Mesendoderm (in vitro differentiated cells): ENCODE measurements at regions not wholly inside any gene's neighbourhood (a gene's known extent, or its start where the extent isn't known, plus 50 kb on each side); places are given as distances from the start of the nearest gene placed in this dataset.

Source experiments
- DNase-seq: peaks from one replicate; pipeline ENCODE4 v3.0.0; 2013
- H2AK5ac ChIP-seq: 2 replicates; pipeline ENCODE4 v1.6.1; 2013; ENCODE audit warnings: low read length, inconsistent platforms
- H2BK120ac ChIP-seq: 2 replicates; pipeline ENCODE4 v1.6.1; 2013; ENCODE audit warnings: low read depth, mild to moderate bottlenecking, low read length, moderate library complexity, mixed read lengths
- H2BK15ac ChIP-seq: replicated peaks from 2 replicates; pipeline ENCODE4 v1.6.1; 2013; ENCODE audit warnings: low read depth, mild to moderate bottlenecking, moderate library complexity
- H2BK5ac ChIP-seq: 2 replicates; pipeline ENCODE4 v1.6.1; 2013; ENCODE audit warnings: low read length, inconsistent platforms
- H3K18ac ChIP-seq: 2 replicates; pipeline ENCODE4 v1.6.1; 2013; ENCODE audit warnings: mild to moderate bottlenecking, low read length, mixed read lengths
- H3K23ac ChIP-seq: one replicate; pipeline ENCODE4 v1.6.1; 2013; ENCODE audit warnings: low read length
- H3K27ac ChIP-seq: 2 replicates; pipeline ENCODE4 v1.5.1; 2013; ENCODE audit warnings: low read depth, mild to moderate bottlenecking, inconsistent platforms, low read length, moderate library complexity
- H3K27me3 ChIP-seq: 2 replicates; pipeline ENCODE4 v1.6.1; 2013; ENCODE audit warnings: low read length, control low read depth, mild to moderate bottlenecking, inconsistent platforms; ENCODE audit not compliant: insufficient read depth, poor library complexity
- H3K36me3 ChIP-seq: 2 replicates; pipeline ENCODE4 v1.6.1; 2013; ENCODE audit warnings: low read length, inconsistent platforms; ENCODE audit not compliant: control insufficient read depth, insufficient read depth
- H3K4ac ChIP-seq: one replicate; pipeline ENCODE4 v1.6.1; 2013; ENCODE audit warnings: low read depth, mild to moderate bottlenecking, low read length, moderate library complexity
- H3K4me1 ChIP-seq: 2 replicates; pipeline ENCODE4 v1.6.1; 2013; ENCODE audit warnings: low read depth, low read length, inconsistent platforms; ENCODE audit not compliant: control insufficient read depth
- H3K4me2 ChIP-seq: 2 replicates; pipeline ENCODE4 v1.6.1; 2013; ENCODE audit warnings: low read length
- H3K4me3 ChIP-seq: 2 replicates; pipeline ENCODE4 v1.5.1; 2013; ENCODE audit warnings: mild to moderate bottlenecking, low read length
- H3K56ac ChIP-seq: one replicate; pipeline ENCODE4 v1.6.1; 2013; ENCODE audit warnings: low read length
- H3K79me1 ChIP-seq: 2 replicates; pipeline ENCODE4 v1.6.1; 2013; ENCODE audit warnings: low read length, inconsistent platforms
- H3K79me2 ChIP-seq: 2 replicates; pipeline ENCODE4 v1.6.1; 2013; ENCODE audit warnings: mild to moderate bottlenecking, low read length; ENCODE audit not compliant: control insufficient read depth, insufficient read depth
- H3K9ac ChIP-seq: 2 replicates; pipeline ENCODE4 v1.6.1; 2013; ENCODE audit warnings: low read length, inconsistent platforms
- H4K5ac ChIP-seq: one replicate; pipeline ENCODE4 v1.6.1; 2013; ENCODE audit warnings: low read length
- H4K8ac ChIP-seq: one replicate; pipeline ENCODE4 v1.6.1; 2013; ENCODE audit warnings: low read depth, mild to moderate bottlenecking, control low read depth, low read length, moderate library complexity
- WGBS: extraction: QIAGEN DNeasy Blood & Tissue Kit; methylation state at CpG from one replicate; pipeline ENCODE4 v1.1.7; 2013; ENCODE audit warnings: low lambda C conversion rate, missing lambda C conversion rate; ENCODE audit not compliant: insufficient coverage; ENCODE audit errors: extremely low coverage; 5-methylcytosine and 5-hydroxymethylcytosine counted together

DNA sequence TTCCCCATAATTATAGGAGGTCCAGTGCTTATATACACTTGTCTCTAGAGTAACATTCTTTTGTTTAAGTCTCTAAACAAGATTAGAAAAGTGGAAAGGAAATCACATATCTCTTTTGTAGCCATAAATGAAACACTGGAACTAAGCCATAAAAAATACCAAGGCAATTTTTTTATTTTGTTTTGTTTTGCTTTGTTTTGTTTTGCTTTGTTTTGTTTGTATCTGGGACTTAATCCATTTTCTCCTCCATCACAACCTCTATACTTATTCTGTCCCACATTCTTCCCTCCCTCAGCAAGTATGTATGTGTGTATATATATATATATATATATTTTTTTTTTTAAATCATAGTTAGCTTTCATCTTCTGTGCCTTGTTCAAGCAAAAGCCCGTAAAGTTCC lies 436.6 kb upstream of the MPDZ start:
- Histone ChIP-seq H2BK5ac (no peak overlapping the region), H3K4me2 (no peak overlapping the region), H4K8ac (no peak overlapping the region), H3K79me2 (no peaks in the 10 kb centered on the region), H3K79me1 (no peaks in the 10 kb centered on the region), H3K18ac (no peak overlapping the region), H3K4me1 (no peaks in the 10 kb centered on the region), H3K4me3 (no peak overlapping the region), H3K27me3 (no peaks in the 10 kb centered on the region), H3K9ac (no peak overlapping the region), H4K5ac (no peak overlapping the region), H3K23ac (no peak overlapping the region), H3K4ac (no peak overlapping the region), H2AK5ac (no peak overlapping the region), H3K27ac (no peak overlapping the region), H2BK120ac (no peak overlapping the region), H2BK15ac (no peak overlapping the region), H3K36me3 (no peaks in the 10 kb centered on the region), H3K56ac (no peak overlapping the region)
- no peak for DNase-seq
- no CpG with 5 or more reads among the region's 1 CpG for WGBS

DNA sequence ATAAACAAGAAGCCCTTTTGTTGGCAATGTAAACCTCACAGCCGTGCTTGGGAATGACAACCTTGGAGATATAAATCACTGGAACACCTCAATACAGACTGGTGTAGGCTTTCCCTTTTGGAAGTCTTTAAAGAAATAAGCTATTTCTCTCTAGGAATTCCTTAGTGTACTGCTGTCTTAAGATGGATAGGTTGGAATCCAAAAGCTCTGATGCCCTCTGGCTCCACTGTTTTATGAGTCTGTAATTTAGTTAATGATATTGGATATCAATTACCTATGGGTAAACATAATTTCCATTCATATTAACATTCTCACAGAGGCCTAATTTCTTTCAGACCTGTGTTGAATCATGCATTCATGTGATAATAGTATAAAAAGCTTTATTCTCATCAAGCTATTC lies 435.9 kb upstream of the MPDZ start:
- Histone ChIP-seq H3K56ac (no peak overlapping the region), H2BK5ac (no peak overlapping the region), H2BK15ac (no peak overlapping the region), H3K79me1 (no peaks in the 10 kb centered on the region), H3K18ac (no peak overlapping the region), H3K27ac (no peak overlapping the region), H2BK120ac (no peak overlapping the region), H3K23ac (no peak overlapping the region), H2AK5ac (no peak overlapping the region), H4K5ac (no peak overlapping the region), H3K4me1 (no peaks in the 10 kb centered on the region), H3K79me2 (no peaks in the 10 kb centered on the region), H3K4me3 (no peak overlapping the region), H4K8ac (no peak overlapping the region), H3K27me3 (no peaks in the 10 kb centered on the region), H3K9ac (no peak overlapping the region), H3K36me3 (no peaks in the 10 kb centered on the region), H3K4me2 (no peak overlapping the region), H3K4ac (no peak overlapping the region)
- no CpG with 5 or more reads among the region's 1 CpG for WGBS
- no peak for DNase-seq

DNA sequence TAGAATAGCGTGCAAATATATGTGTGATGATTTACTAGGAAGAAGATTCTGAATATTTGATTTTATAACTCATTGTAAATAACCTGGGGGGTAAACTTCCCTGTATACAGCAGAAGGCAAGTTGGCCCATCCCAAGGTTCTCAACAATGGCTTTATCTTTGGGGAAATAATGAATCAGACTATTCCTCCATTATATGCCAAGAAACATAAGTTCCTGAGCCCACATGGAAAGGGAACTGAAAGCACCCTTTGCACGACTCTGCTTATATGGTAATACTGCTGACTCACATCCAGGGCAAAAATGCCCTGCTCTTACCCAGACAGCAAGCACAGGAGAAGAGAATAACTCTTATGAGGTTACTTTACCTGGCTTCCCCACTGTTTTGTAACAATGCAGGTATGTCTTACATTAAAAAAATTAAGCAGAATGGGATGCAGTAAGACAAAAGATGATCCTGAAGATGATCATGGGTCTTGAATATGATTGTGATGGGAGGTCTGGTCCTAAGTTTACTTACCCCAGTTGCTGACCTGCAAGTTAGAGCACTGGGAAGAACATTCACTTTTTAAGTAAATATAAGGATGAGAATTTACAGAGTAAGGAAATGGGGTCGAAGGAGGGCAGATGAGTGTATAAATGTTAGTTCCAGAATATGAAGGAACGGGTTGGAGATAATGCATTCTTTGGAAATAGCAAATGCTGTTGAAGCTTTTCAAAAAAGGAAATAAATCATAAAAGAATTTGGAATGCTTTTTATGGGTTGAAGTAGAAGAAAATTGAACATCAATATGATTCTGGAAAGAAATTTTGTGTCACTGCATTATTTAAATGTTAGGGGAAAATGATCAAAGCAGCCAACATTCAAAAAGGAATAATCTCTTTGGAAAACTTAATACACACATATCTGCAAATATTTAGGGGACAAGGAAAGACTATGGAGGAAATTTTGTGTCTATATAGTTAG lies 428.4 kb upstream of the MPDZ start:
- WGBS = no CpG with 5 or more reads among the region's 4 CpGs

GRCh38 chr9:13705918-13706317 lies 426.4 kb upstream of the MPDZ start:
- Histone ChIP-seq H4K8ac (no peak overlapping the region), H3K4me3 (no peak overlapping the region), H3K36me3 (no peaks in the 10 kb centered on the region), H2BK120ac (no peak overlapping the region), H3K27me3 (no peaks in the 10 kb centered on the region), H3K4me2 (no peak overlapping the region), H3K4me1 (no peaks in the 10 kb centered on the region), H3K27ac (no peak overlapping the region), H3K23ac (no peak overlapping the region), H4K5ac (no peak overlapping the region), H3K4ac (no peak overlapping the region), H3K9ac (no peak overlapping the region), H3K79me1 (no peaks in the 10 kb centered on the region), H3K18ac (no peak overlapping the region), H2AK5ac (no peak overlapping the region), H3K79me2 (no peaks in the 10 kb centered on the region), H2BK5ac (no peak overlapping the region), H2BK15ac (no peak overlapping the region), H3K56ac (no peak overlapping the region)
- DNase-seq = peak; percentile 69
- no CpG with 5 or more reads among the region's 6 CpGs for WGBS

More for the DNA sequence above, 428.4 kb upstream of the MPDZ start:
- Histone ChIP-seq H3K4me1 (no peaks in the 10 kb centered on the region), H2BK15ac (no peak overlapping the region), H3K79me1 (no peaks in the 10 kb centered on the region), H4K5ac (no peak overlapping the region), H3K79me2 (no peaks in the 10 kb centered on the region), H3K56ac (no peak overlapping the region), H3K9ac (no peak overlapping the region), H4K8ac (no peak overlapping the region), H2BK120ac (no peak overlapping the region), H2BK5ac (no peak overlapping the region), H3K27ac (no peak overlapping the region), H3K36me3 (no peaks in the 10 kb centered on the region), H3K27me3 (no peaks in the 10 kb centered on the region), H3K4me3 (no peak overlapping the region), H2AK5ac (no peak overlapping the region), H3K23ac (no peak overlapping the region), H3K4ac (no peak overlapping the region), H3K18ac (no peak overlapping the region), H3K4me2 (no peak overlapping the region)
- DNase-seq = peak; percentile 8

DNA sequence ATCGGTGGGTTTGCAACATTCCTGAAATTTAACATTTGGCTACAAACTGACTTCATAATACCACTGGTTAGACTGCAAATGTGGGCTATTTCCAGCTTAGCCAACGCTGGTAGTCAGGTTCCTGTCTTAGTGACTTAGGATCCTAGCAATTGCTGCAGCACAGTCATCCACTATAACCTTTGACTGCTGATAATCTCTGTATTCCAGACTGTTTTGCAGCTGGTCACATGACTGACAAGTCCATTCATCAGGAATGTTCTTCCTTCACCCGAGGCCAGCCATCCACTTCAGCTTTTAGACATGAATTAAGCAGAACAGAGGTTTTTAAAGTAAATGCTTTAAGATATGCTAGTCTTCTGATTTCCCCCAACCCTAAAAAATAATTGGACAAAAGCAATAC lies 425.9 kb upstream of the MPDZ start:
- no peak overlapping the region for H3K4me2 ChIP-seq
- DNase-seq = peak; percentile 19
- H3K18ac ChIP-seq = no peak overlapping the region
- no peak overlapping the region for H3K56ac ChIP-seq
- WGBS = no CpG with 5 or more reads among the region's 3 CpGs
- no peaks in the 10 kb centered on the region for H3K4me1 ChIP-seq
- H3K27me3 ChIP-seq = no peaks in the 10 kb centered on the region
- H4K8ac ChIP-seq = no peak overlapping the region
- no peak overlapping the region for H3K27ac ChIP-seq
- H4K5ac ChIP-seq = no peak overlapping the region
- no peaks in the 10 kb centered on the region for H3K79me2 ChIP-seq
- no peak overlapping the region for H2BK15ac ChIP-seq
- H3K36me3 ChIP-seq = no peaks in the 10 kb centered on the region
- no peak overlapping the region for H3K23ac ChIP-seq
- no peaks in the 10 kb centered on the region for H3K79me1 ChIP-seq
- no peak overlapping the region for H3K4me3 ChIP-seq
- no peak overlapping the region for H3K9ac ChIP-seq
- H2BK120ac ChIP-seq = no peak overlapping the region
- H2AK5ac ChIP-seq = no peak overlapping the region
- H2BK5ac ChIP-seq = no peak overlapping the region
- no peak overlapping the region for H3K4ac ChIP-seq
